WTC11 (cell line): ENCODE measurements at regions not wholly inside any gene's neighbourhood (a gene's known extent, or its start where the extent isn't known, plus 50 kb on each side); places are given as distances from the start of the nearest gene placed in this dataset.

Source experiments
- GABPB1 ChIP-seq: sonication (generic); formaldehyde crosslinking; IDR thresholded peaks from 2 replicates; pipeline ENCODE4 v1.8.1; 2023; ENCODE audit warnings: mild to moderate bottlenecking, missing genetic modification reagents
- USF2 ChIP-seq: sonication (generic); formaldehyde crosslinking; IDR thresholded peaks from 2 replicates; pipeline ENCODE4 v1.8.1; 2023; ENCODE audit warnings: mild to moderate bottlenecking, missing genetic modification reagents, moderate library complexity

- TF ChIP-seq GABPB1 (CRISPR knock-in tag): no peak
- TF ChIP-seq USF2 (CRISPR knock-in tag): no peak
These were observed 303.1 kb upstream of the MKI67 start for GRCh38 chr10:128429321-128429720.
